CD4-positive, alpha-beta T cell treated with Interferon gamma for 1 hour (primary cell): ENCODE measurements at regions not wholly inside any gene's neighbourhood (a gene's known extent, or its start where the extent isn't known, plus 50 kb on each side); places are given as distances from the start of the nearest gene placed in this dataset.
"Not testable (repeated sequence)": the region's sequence is repeated elsewhere in the genome, so short reads cannot be mapped to it uniquely, and the experiment has no call there.

Source experiments
- DNase-seq: peaks from one replicate; pipeline ENCODE4 v3.0.0-alpha.2; 2020

DNA sequence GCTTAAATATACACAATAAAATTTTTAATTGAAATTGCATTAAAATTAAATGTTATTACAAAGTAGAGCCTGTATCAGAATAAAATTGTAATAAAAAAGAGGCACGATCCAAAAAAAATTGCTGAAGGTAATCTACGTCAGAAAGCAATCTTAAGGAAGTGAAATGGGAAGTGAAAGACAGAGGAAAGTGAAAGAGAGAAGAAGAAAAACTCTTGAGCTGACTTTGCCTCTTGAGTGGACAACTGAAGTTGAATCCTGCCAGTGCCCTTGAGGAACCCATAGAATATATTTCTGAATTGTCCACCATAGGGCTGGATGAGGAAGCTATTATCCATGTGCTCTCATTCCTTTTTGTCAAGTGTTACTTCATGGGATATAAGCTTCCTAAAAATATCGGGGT lies 285.1 kb upstream of the STAC start:
- DNase-seq = no peak

- DNase-seq = no peak
Measured at GRCh38 chr3:36097209-36097608, 283.1 kb upstream of the STAC start.

GRCh38 chr3:36114353-36114752 lies 266.0 kb upstream of the STAC start:
- DNase-seq = no peak

- no peak for DNase-seq
Measured at GRCh38 chr3:36124118-36124796, 256.0 kb upstream of the STAC start.

DNA sequence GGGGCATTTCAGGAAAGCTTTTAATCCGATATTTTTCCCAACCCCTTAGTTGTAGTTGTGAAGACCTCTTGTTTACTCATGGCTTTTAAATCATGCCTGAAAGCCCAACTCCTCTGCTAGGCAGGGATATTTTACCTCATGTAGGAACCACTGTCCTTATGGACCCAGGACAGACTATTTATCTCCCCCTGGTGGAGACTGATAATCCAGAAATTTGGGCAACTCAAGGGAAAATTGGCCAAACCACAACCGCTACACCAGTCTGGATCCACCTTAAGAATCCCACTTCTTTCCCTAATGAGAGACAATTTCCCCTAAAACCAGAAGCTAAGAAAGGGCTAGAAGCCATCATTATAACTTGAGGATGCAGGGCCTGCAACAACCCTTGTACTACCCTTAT lies 248.1 kb upstream of the STAC start:
- no peak for DNase-seq

DNA sequence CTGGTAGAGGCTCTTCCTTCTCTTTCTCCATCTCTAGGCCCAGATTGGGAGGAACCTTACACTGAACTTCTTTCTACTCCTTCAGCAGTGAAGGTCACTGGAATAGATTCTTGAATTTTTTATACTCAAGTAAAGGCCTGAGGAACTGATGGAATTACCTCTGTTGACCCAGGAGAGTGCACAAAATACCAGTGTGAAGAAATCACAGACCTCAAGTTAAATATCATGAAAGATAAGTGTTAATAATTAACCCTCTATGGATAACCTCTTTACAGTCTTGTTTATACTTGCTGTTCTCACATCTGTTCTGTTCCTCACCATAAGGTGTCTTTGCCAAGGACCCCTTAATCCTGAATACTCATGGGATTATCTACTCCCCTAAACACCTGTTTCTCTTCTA lies 244.4 kb upstream of the STAC start:
- no peak for DNase-seq

GRCh38 chr3:36142746-36143145 lies 237.6 kb upstream of the STAC start:
- no peak for DNase-seq

GRCh38 chr3:36146404-36146803 lies 233.9 kb upstream of the STAC start:
- DNase-seq = no peak

DNA sequence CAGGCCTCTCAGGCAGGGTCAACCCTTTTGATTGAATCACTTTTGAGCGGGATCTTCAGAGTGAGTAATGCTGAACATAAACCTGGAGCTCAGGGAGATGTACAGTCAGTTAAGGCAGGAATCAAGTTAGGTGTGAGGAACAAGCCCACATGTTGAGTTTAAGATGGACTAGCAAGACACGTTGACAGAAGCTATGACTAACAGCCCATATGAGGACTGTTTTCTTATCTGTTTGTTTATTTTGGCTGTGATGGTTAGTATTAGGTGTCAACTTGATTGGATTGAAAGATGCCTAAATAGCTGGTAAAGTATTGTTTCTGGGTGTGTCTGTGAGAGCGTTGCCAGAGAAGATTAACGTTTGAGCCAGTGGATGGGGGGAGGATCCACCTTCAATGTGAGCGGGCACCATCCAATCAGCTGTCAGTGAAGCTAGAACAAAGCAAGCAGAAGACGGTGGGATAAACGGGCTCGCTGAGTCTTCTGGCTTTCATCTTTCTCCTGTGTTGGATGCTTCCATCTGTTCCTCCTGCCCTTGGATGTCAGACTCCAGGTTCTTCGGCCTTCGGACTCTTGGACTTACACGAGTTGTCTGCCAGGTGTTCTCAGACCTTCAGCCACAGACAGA lies 232.3 kb upstream of the STAC start:
- DNase-seq = no peak

DNA sequence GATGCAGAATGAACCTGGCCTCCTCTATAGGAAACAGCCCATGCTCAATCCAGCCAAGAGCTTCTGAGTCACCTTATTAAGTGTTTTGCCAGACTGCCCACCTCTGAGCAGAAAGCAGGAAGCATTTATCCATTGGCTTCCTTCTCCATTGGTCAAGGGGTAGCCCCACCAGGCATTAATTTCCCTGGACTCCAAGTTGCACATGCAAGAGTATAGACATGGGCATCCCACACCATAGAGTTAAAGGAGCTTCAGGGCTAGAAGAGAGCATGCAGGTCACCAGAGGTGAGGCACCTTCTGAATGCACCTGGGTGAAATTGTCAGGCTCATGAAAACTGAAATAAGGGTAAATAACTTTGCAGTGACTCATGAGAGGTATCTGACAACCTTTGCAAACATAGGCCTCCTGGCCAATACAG lies 230.8 kb upstream of the STAC start:
- no peak for DNase-seq

- DNase-seq = no peak
Measured at GRCh38 chr3:36155515-36155914, 224.8 kb upstream of the STAC start.

GRCh38 chr3:36164400-36164799 lies 215.9 kb upstream of the STAC start:
- DNase-seq = no peak

DNA sequence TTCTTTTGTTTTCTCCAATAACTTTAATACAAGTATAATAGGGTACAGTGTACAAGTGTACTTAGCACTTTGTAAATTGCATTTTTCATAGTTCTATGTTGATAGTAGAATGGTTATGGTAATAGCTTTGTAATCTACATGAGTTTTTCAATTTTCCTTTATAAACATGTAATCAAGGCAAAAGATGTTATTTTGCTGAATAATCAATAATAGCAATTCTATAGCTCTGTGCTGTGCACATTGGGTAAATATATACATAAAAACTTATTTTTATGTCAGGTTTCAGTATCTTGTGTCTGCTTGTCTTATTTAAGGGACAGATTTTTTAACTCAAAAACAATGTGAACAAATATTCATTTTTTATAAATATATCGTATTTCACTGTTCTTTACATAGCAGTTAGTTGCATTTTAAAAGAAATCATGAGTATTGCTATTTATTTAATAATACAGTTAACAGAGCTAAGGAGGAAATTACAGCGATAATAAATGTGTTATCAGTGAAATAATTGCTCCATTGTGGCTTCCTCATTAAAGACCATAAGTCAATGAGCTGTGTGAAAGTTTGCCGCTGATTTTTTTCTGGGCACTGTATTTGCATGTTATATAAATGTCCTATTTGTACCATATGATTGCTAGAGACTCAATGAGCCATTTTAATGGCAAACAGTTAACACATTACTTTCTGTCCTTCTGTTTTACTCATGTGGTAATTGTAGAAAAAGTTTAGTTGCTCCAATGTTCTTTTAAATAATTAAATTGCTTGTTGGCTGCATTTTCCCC lies 214.6 kb upstream of the STAC start:
- DNase-seq = no peak

GRCh38 chr3:36166477-36166876 lies 213.8 kb upstream of the STAC start:
- no peak for DNase-seq

DNA sequence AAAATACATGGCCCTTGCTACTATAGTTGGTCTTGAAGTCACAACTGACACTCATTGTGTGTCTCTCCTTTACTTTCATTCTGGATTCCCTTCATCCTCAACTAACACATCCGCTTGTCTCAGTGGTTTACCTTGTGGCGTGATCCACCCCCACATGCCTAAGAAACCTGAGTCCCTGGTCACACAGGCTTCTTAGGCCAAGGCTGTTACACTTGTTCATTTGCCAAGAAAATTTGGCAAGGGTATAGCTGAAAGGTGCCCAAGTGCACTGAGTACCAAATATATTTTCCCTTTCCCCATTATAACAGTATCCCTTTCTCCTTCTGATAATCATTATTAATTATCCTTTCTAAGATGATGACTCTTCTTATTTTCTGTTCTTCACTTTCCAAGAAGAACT lies 207.6 kb upstream of the STAC start:
- DNase-seq = no peak

GRCh38 chr3:36175113-36175812 lies 205.0 kb upstream of the STAC start:
- DNase-seq = no peak

GRCh38 chr3:36175916-36176461 lies 204.3 kb upstream of the STAC start:
- no peak for DNase-seq

GRCh38 chr3:36178018-36178417 lies 202.3 kb upstream of the STAC start:
- DNase-seq = no peak

DNA sequence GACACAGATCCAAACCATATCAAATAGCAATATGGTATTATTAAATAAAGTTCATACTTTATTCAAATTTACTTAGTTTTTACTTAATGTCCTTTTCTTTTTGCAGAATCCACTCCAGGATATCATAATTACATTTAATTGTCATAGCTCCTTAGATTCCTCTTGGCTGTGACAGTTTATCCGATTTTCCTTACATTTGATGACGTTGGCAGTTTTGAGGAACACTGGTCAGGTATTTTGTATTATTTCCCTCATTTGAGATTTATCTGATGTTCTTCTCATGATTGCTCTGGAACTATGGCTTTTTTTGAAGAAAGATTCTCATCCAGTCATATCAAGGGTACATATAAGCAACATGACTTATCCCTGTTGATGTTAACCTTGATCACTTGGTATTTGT lies 198.3 kb upstream of the STAC start:
- no peak for DNase-seq

- DNase-seq = not testable (repeated sequence)
Measured at GRCh38 chr3:36187197-36187596, 193.1 kb upstream of the STAC start.

GRCh38 chr3:36192901-36193300 lies 187.4 kb upstream of the STAC start:
- DNase-seq = no peak

- no peak for DNase-seq
Measured at GRCh38 chr3:36193448-36193847, 186.9 kb upstream of the STAC start.

- DNase-seq = no peak
Measured at GRCh38 chr3:36196058-36196457, 184.2 kb upstream of the STAC start.
